Neural crest cell (in vitro differentiated cells): ENCODE measurements at regions not wholly inside any gene's neighbourhood (a gene's known extent, or its start where the extent isn't known, plus 50 kb on each side); places are given as distances from the start of the nearest gene placed in this dataset.
A peak's percentile ranks its signal among the peaks of the same experiment; 100 is the strongest.

Source experiments
- DNase-seq: peaks from one replicate; pipeline ENCODE4 v3.0.0; 2021; ENCODE audit warnings: low read depth, mixed read lengths, low spot score
- H3K27ac Mint-ChIP-seq: one replicate; pipeline ENCODE4 v1.8.0; 2021; ENCODE audit warnings: mild to moderate bottlenecking, mixed read lengths; ENCODE audit not compliant: unreplicated experiment
- H3K27me3 Mint-ChIP-seq: 2 replicates; pipeline ENCODE4 v1.8.0; 2021; ENCODE audit warnings: low read depth, mild to moderate bottlenecking, mixed read lengths
- H3K36me3 Mint-ChIP-seq: 2 replicates; pipeline ENCODE4 v1.8.0; 2021; ENCODE audit warnings: low read depth, mild to moderate bottlenecking, mixed read lengths
- H3K4me1 Mint-ChIP-seq: 2 replicates; pipeline ENCODE4 v1.8.0; 2021; ENCODE audit warnings: mixed read lengths
- H3K4me3 Mint-ChIP-seq: one replicate; pipeline ENCODE4 v1.8.0; 2021; ENCODE audit warnings: mild to moderate bottlenecking, mixed read lengths
- H3K9me3 Mint-ChIP-seq: 2 replicates; pipeline ENCODE4 v1.8.0; 2021; ENCODE audit warnings: mixed read lengths
- TF ChIP-seq, protein P1 (sequence below): fragments of 200-600 bp; sonication (generic); conservative IDR thresholded peaks from 2 replicates; pipeline ENCODE4 v1.5.0; 2021; ENCODE audit warnings: antibody characterized with exemption, mild to moderate bottlenecking

DNA sequence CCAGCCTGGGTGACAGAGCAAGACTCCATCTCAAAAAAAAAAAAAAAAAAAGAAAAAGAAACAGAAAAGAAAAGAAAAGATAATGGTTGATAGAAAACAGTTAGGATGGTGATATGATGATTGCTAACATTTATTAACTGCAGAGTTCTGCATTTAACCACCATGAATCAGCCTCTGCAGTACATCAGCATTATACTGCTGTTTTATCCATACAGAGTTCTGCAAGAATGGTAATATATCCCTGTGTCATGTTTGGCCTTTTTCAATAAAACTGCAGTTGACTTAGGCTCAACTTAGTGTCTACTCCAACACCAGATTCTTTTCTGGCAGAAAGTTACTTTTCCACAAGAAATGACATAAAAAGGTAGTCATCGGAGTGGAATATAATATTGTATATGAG is 62.6 kb downstream of the DUSP6 start:
- no peak overlapping the region for H3K27ac Mint-ChIP-seq
- no peak overlapping the region for H3K4me3 Mint-ChIP-seq
- H3K9me3 Mint-ChIP-seq = peaks cover 1% of the 10 kb centered on the region
- peaks cover 14% of the 10 kb centered on the region for H3K4me1 Mint-ChIP-seq
- H3K36me3 Mint-ChIP-seq = no peaks in the 10 kb centered on the region
- DNase-seq = no peak
- H3K27me3 Mint-ChIP-seq = no peaks in the 10 kb centered on the region
- TF ChIP-seq, protein P1, sequence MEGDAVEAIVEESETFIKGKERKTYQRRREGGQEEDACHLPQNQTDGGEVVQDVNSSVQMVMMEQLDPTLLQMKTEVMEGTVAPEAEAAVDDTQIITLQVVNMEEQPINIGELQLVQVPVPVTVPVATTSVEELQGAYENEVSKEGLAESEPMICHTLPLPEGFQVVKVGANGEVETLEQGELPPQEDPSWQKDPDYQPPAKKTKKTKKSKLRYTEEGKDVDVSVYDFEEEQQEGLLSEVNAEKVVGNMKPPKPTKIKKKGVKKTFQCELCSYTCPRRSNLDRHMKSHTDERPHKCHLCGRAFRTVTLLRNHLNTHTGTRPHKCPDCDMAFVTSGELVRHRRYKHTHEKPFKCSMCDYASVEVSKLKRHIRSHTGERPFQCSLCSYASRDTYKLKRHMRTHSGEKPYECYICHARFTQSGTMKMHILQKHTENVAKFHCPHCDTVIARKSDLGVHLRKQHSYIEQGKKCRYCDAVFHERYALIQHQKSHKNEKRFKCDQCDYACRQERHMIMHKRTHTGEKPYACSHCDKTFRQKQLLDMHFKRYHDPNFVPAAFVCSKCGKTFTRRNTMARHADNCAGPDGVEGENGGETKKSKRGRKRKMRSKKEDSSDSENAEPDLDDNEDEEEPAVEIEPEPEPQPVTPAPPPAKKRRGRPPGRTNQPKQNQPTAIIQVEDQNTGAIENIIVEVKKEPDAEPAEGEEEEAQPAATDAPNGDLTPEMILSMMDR = no peak

DNA sequence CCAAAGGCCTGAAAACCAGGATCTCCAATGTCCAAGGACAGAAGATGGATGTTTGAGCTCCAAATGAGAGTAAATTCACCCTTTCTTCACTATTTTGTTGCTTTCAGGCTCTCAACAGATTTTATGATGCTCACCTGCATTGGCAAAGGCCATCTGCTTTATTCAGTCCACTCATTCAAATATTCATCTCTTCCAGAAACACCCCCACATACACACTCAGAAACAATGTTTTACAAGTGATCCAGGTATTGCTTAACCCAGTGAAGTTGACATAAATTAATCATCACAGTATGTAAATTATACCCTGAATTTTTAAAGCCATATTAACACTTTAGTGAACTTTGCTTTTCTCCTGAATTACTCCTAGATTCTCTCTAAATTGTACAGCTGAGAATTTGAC is 63.3 kb downstream of the DUSP6 start:
- Mint-ChIP-seq H3K4me1 (peaks cover 18% of the 10 kb centered on the region), H3K9me3 (no peaks in the 10 kb centered on the region), H3K27me3 (no peaks in the 10 kb centered on the region), H3K4me3 (no peak overlapping the region), H3K36me3 (no peaks in the 10 kb centered on the region), H3K27ac (no peak overlapping the region)
- DNase-seq = no peak
- TF ChIP-seq, protein P1 = no peak

DNA sequence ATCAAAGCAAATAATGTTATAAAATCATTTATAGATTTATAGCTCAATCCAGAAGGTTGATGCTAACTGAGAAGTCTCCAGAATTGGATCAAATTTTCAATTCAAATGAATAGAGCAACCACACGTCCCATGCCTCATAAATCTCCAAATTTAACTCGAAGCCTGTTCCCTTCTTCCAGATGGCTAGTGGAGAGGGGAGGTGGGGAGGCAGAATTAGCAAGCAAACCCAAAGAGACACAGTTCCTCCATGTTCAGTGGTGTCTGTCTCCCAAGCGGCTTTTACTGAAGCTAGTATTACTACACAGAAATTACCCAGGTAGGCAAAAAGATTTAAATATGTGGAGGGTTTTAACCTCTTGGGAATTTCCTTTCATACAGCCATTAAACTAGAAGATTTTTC is 65.8 kb downstream of the DUSP6 start:
- Mint-ChIP-seq H3K27me3 (no peaks in the 10 kb centered on the region), H3K9me3 (no peaks in the 10 kb centered on the region), H3K4me3 (no peak overlapping the region), H3K27ac (no peak overlapping the region), H3K4me1 (peaks cover 22% of the 10 kb centered on the region), H3K36me3 (no peaks in the 10 kb centered on the region)
- TF ChIP-seq, protein P1 = no peak
- DNase-seq = no peak

DNA sequence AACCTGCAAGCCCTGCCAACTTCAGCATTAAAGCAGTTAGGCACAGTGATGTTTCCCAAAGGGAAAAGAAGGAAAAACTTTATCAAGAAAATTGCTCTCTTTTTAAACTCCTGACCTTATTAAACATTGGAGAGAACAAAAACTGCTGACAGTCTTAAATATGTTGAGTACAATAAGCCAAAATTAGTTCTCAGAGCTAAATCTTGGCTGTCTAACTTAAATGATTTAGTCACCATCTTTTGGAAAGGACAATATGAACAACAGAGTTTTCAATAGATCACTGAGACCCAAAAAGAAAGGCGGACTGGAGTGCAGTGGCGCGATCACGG is 70.8 kb downstream of the DUSP6 start:
- no peak for DNase-seq
- Mint-ChIP-seq H3K36me3 (peaks cover 3% of the 10 kb centered on the region), H3K4me1 (peaks cover 45% of the 10 kb centered on the region), H3K9me3 (peaks cover 3% of the 10 kb centered on the region), H3K27ac (peak overlapping the region; percentile 97), H3K4me3 (no peak overlapping the region), H3K27me3 (no peaks in the 10 kb centered on the region)
- TF ChIP-seq, protein P1 = no peak

DNA sequence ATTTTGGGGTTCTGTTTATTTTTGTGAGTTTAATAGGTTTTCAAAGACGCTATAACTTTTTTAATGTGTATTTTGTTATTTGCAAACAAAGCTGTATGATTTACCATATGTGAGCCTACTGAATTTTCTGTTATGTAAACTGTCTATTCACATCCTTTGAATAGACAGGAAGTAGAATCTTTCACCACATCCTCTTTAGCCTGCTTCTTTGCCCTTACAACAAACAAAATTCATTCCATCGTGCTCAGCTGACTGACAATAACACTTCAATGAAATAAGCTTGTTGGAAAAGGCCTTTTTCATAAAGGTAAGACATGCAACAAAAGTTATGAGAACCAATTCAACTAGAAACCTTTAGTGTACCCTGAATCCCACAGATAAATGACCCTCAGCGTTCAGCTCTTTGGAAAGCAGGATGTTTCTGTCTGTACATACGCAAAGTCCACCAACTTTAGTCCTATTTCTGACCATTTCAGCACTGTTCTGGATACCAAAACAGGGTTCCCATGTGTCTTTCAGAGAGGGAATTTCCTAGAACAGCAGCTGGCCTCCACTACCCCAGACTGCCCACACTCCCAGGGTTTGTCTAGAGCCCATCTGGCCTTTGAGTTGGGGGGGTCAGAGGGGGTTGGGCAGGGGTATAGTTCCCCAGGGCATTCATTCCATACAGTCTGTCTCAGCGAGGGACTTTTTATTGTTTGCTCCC is 71.3 kb downstream of the DUSP6 start:
- TF ChIP-seq, protein P1 = no peak
- DNase-seq = no peak
- Mint-ChIP-seq H3K36me3 (peaks cover 3% of the 10 kb centered on the region), H3K9me3 (peaks cover 3% of the 10 kb centered on the region), H3K27me3 (no peaks in the 10 kb centered on the region), H3K4me3 (peak overlapping the region; percentile 47), H3K4me1 (peaks cover 45% of the 10 kb centered on the region), H3K27ac (peak overlapping the region; percentile 97)
